ENCODE measurements at regions not wholly inside any gene's neighbourhood (a gene's known extent, or its start where the extent isn't known, plus 50 kb on each side); places are given as distances from the start of the nearest gene placed in this dataset.

- Histone ChIP-seq H3K27me3 (ENCODE audit: control insufficient read depth, insufficient read depth, low read length) (no peaks in the 10 kb centered on the region), H3K4me1 (ENCODE audit: control insufficient read depth, low read depth, low read length) (no peaks in the 10 kb centered on the region)
Measured at GRCh38 chr10:131616040-131616439, 284.8 kb upstream of the PPP2R2D start.

GRCh38 chr10:131617113-131617858 lies 283.5 kb upstream of the PPP2R2D start:
- H3K4me1 ChIP-seq (ENCODE audit: control insufficient read depth, low read depth, low read length): no peaks in the 10 kb centered on the region
- no peak overlapping the region for H3K4me3 ChIP-seq (ENCODE audit: low read length)
- no peaks in the 10 kb centered on the region for H3K9me3 ChIP-seq (ENCODE audit: control insufficient read depth, low read depth, low read length)
- H3K9ac ChIP-seq (ENCODE audit: low read length): no peak overlapping the region
- no peak overlapping the region for H3K27ac ChIP-seq (ENCODE audit: low read length)
- no peaks in the 10 kb centered on the region for H3K27me3 ChIP-seq (ENCODE audit: control insufficient read depth, insufficient read depth, low read length)
- H3K36me3 ChIP-seq (ENCODE audit: control insufficient read depth, low read depth, low read length): no peaks in the 10 kb centered on the region

More at GRCh38 chr10:131616040-131616439, 284.8 kb upstream of the PPP2R2D start:
- Histone ChIP-seq H3K4me3 (ENCODE audit: low read length) (no peak overlapping the region), H3K36me3 (ENCODE audit: control insufficient read depth, low read depth, low read length) (no peaks in the 10 kb centered on the region), H3K27ac (ENCODE audit: low read length) (no peak overlapping the region), H3K9me3 (ENCODE audit: control insufficient read depth, low read depth, low read length) (no peaks in the 10 kb centered on the region), H3K9ac (ENCODE audit: low read length) (no peak overlapping the region)

GRCh38 chr10:131618587-131619267 lies 282.1 kb upstream of the PPP2R2D start:
- Histone ChIP-seq H3K4me3 (ENCODE audit: low read length) (no peak overlapping the region), H3K4me1 (ENCODE audit: control insufficient read depth, low read depth, low read length) (no peaks in the 10 kb centered on the region), H3K9me3 (ENCODE audit: control insufficient read depth, low read depth, low read length) (no peaks in the 10 kb centered on the region), H3K9ac (ENCODE audit: low read length) (no peak overlapping the region), H3K36me3 (ENCODE audit: control insufficient read depth, low read depth, low read length) (no peaks in the 10 kb centered on the region), H3K27me3 (ENCODE audit: control insufficient read depth, insufficient read depth, low read length) (no peaks in the 10 kb centered on the region), H3K27ac (ENCODE audit: low read length) (no peak overlapping the region)

GRCh38 chr10:131620314-131620713 lies 280.5 kb upstream of the PPP2R2D start:
- H3K36me3 ChIP-seq (ENCODE audit: control insufficient read depth, low read depth, low read length): no peaks in the 10 kb centered on the region
- no peak overlapping the region for H3K4me3 ChIP-seq (ENCODE audit: low read length)
- no peaks in the 10 kb centered on the region for H3K27me3 ChIP-seq (ENCODE audit: control insufficient read depth, insufficient read depth, low read length)

GRCh38 chr10:131620904-131621303 lies 279.9 kb upstream of the PPP2R2D start:
- Histone ChIP-seq H3K27ac (ENCODE audit: low read length) (no peak overlapping the region), H3K4me1 (ENCODE audit: control insufficient read depth, low read depth, low read length) (no peaks in the 10 kb centered on the region), H3K9me3 (ENCODE audit: control insufficient read depth, low read depth, low read length) (no peaks in the 10 kb centered on the region), H3K9ac (ENCODE audit: low read length) (no peak overlapping the region), H3K4me3 (ENCODE audit: low read length) (no peak overlapping the region), H3K36me3 (ENCODE audit: control insufficient read depth, low read depth, low read length) (no peaks in the 10 kb centered on the region), H3K27me3 (ENCODE audit: control insufficient read depth, insufficient read depth, low read length) (no peaks in the 10 kb centered on the region)

More at GRCh38 chr10:131620314-131620713, 280.5 kb upstream of the PPP2R2D start:
- Histone ChIP-seq H3K9me3 (ENCODE audit: control insufficient read depth, low read depth, low read length) (no peaks in the 10 kb centered on the region), H3K27ac (ENCODE audit: low read length) (no peak overlapping the region), H3K9ac (ENCODE audit: low read length) (no peak overlapping the region), H3K4me1 (ENCODE audit: control insufficient read depth, low read depth, low read length) (no peaks in the 10 kb centered on the region)

GRCh38 chr10:131621784-131622624 lies 278.8 kb upstream of the PPP2R2D start:
- H3K9ac ChIP-seq (ENCODE audit: low read length): no peak overlapping the region
- H3K27ac ChIP-seq (ENCODE audit: low read length): no peak overlapping the region
- H3K4me3 ChIP-seq (ENCODE audit: low read length): no peak overlapping the region
- H3K27me3 ChIP-seq (ENCODE audit: control insufficient read depth, insufficient read depth, low read length): no peaks in the 10 kb centered on the region
- H3K9me3 ChIP-seq (ENCODE audit: control insufficient read depth, low read depth, low read length): no peaks in the 10 kb centered on the region
- no peaks in the 10 kb centered on the region for H3K4me1 ChIP-seq (ENCODE audit: control insufficient read depth, low read depth, low read length)
- H3K36me3 ChIP-seq (ENCODE audit: control insufficient read depth, low read depth, low read length): no peaks in the 10 kb centered on the region

GRCh38 chr10:131625041-131625440 lies 275.8 kb upstream of the PPP2R2D start:
- no peaks in the 10 kb centered on the region for H3K9me3 ChIP-seq (ENCODE audit: control insufficient read depth, low read depth, low read length)

GRCh38 chr10:131626274-131626673 lies 274.5 kb upstream of the PPP2R2D start:
- Histone ChIP-seq H3K27me3 (ENCODE audit: control insufficient read depth, insufficient read depth, low read length) (no peaks in the 10 kb centered on the region), H3K4me3 (ENCODE audit: low read length) (no peak overlapping the region), H3K9me3 (ENCODE audit: control insufficient read depth, low read depth, low read length) (no peaks in the 10 kb centered on the region), H3K36me3 (ENCODE audit: control insufficient read depth, low read depth, low read length) (no peaks in the 10 kb centered on the region), H3K4me1 (ENCODE audit: control insufficient read depth, low read depth, low read length) (no peaks in the 10 kb centered on the region), H3K9ac (ENCODE audit: low read length) (no peak overlapping the region), H3K27ac (ENCODE audit: low read length) (no peak overlapping the region)

More at GRCh38 chr10:131625041-131625440, 275.8 kb upstream of the PPP2R2D start:
- no peaks in the 10 kb centered on the region for H3K4me1 ChIP-seq (ENCODE audit: control insufficient read depth, low read depth, low read length)
- H3K36me3 ChIP-seq (ENCODE audit: control insufficient read depth, low read depth, low read length): no peaks in the 10 kb centered on the region
- H3K27me3 ChIP-seq (ENCODE audit: control insufficient read depth, insufficient read depth, low read length): no peaks in the 10 kb centered on the region
- H3K27ac ChIP-seq (ENCODE audit: low read length): no peak overlapping the region
- no peak overlapping the region for H3K9ac ChIP-seq (ENCODE audit: low read length)
- no peak overlapping the region for H3K4me3 ChIP-seq (ENCODE audit: low read length)

- Histone ChIP-seq H3K36me3 (ENCODE audit: control insufficient read depth, low read depth, low read length) (no peaks in the 10 kb centered on the region), H3K9ac (ENCODE audit: low read length) (no peak overlapping the region), H3K4me3 (ENCODE audit: low read length) (no peak overlapping the region), H3K27ac (ENCODE audit: low read length) (no peak overlapping the region), H3K9me3 (ENCODE audit: control insufficient read depth, low read depth, low read length) (no peaks in the 10 kb centered on the region), H3K27me3 (ENCODE audit: control insufficient read depth, insufficient read depth, low read length) (no peaks in the 10 kb centered on the region), H3K4me1 (ENCODE audit: control insufficient read depth, low read depth, low read length) (no peaks in the 10 kb centered on the region)
Measured at GRCh38 chr10:131629026-131629770, 271.6 kb upstream of the PPP2R2D start.

GRCh38 chr10:131630772-131631258 lies 270.0 kb upstream of the PPP2R2D start:
- Histone ChIP-seq H3K4me1 (ENCODE audit: control insufficient read depth, low read depth, low read length) (no peaks in the 10 kb centered on the region), H3K9ac (ENCODE audit: low read length) (no peak overlapping the region), H3K27ac (ENCODE audit: low read length) (no peak overlapping the region), H3K4me3 (ENCODE audit: low read length) (no peak overlapping the region), H3K9me3 (ENCODE audit: control insufficient read depth, low read depth, low read length) (no peaks in the 10 kb centered on the region), H3K36me3 (ENCODE audit: control insufficient read depth, low read depth, low read length) (no peaks in the 10 kb centered on the region), H3K27me3 (ENCODE audit: control insufficient read depth, insufficient read depth, low read length) (no peaks in the 10 kb centered on the region)

GRCh38 chr10:131631619-131632018 lies 269.2 kb upstream of the PPP2R2D start:
- H3K36me3 ChIP-seq (ENCODE audit: control insufficient read depth, low read depth, low read length): no peaks in the 10 kb centered on the region

More at GRCh38 chr10:131631619-131632018, 269.2 kb upstream of the PPP2R2D start:
- Histone ChIP-seq H3K9me3 (ENCODE audit: control insufficient read depth, low read depth, low read length) (no peaks in the 10 kb centered on the region), H3K9ac (ENCODE audit: low read length) (no peak overlapping the region), H3K27me3 (ENCODE audit: control insufficient read depth, insufficient read depth, low read length) (no peaks in the 10 kb centered on the region), H3K4me1 (ENCODE audit: control insufficient read depth, low read depth, low read length) (no peaks in the 10 kb centered on the region), H3K27ac (ENCODE audit: low read length) (no peak overlapping the region), H3K4me3 (ENCODE audit: low read length) (no peak overlapping the region)

Data from iPS-18a (cell line).